Naive thymus-derived CD4-positive, alpha-beta T cell (primary cell): ENCODE measurements at regions not wholly inside any gene's neighbourhood (a gene's known extent, or its start where the extent isn't known, plus 50 kb on each side); places are given as distances from the start of the nearest gene placed in this dataset.

ENCODE experiments used
- ATAC-seq: fragments of 150-1000 bp; cut with Tn5 transposase; 2 replicates; pipeline ENCODE4 v1.10.0; 2021; ENCODE audit warnings: mild to moderate bottlenecking, moderate library complexity
- CTCF ChIA-PET: fragments of 350-600 bp; sonication (Branson Sonifier 250); formaldehyde crosslinking; loops from one replicate; lab custom pipeline; 2021; ENCODE audit warnings: antibody characterized with exemption; lab: Charles Lee
- POLR2A ChIA-PET: fragments of 350-600 bp; sonication (Branson Sonifier 250); formaldehyde crosslinking; loops from one replicate; lab custom pipeline; 2021; ENCODE audit warnings: antibody characterized with exemption, inconsistent platforms; lab: Charles Lee
- DNase-seq, 9 donors: peaks; one replicate each; pipeline versions ENCODE4 v3.0.0 to v3.0.0-alpha.2; 2020 to 2022; ENCODE audit warnings: mixed read lengths in 1 of 9
- H3K27ac ChIP-seq: one replicate; pipeline ENCODE4 v1.7.0; 2013; ENCODE audit warnings: mild to moderate bottlenecking, low read depth, low read length, moderate library complexity
- H3K27me3 ChIP-seq, 2 donors: one replicate each; pipeline ENCODE4 v1.7.0; 2013; ENCODE audit warnings: low read length in 2 of 2, mild to moderate bottlenecking in 2 of 2, moderate library complexity in 2 of 2; ENCODE audit not compliant: control insufficient read depth in 2 of 2, insufficient read depth in 2 of 2
- H3K36me3 ChIP-seq, 3 experiments: 1 replicate in 2 of 3; 2 replicates in 1 of 3; pipeline ENCODE4 v1.7.0; 2013; ENCODE audit warnings: low read length in 3 of 3, mild to moderate bottlenecking in 3 of 3, moderate library complexity in 1 of 3; ENCODE audit not compliant: insufficient read depth in 3 of 3, control insufficient read depth in 2 of 3
- H3K4me1 ChIP-seq, 2 donors: one replicate each; pipeline ENCODE4 v1.7.0; 2013; ENCODE audit warnings: low read length in 2 of 2, mild to moderate bottlenecking in 2 of 2, moderate library complexity in 1 of 2; ENCODE audit not compliant: control insufficient read depth in 2 of 2, insufficient read depth in 2 of 2
- H3K4me3 ChIP-seq: 2 replicates; pipeline ENCODE4 v1.7.0; 2013; ENCODE audit warnings: mild to moderate bottlenecking, low read length
- H3K9me3 ChIP-seq, 3 experiments: 1 replicate in 2 of 3; 2 replicates in 1 of 3; pipeline ENCODE4 v1.7.0; 2013; ENCODE audit warnings: low read length in 3 of 3; ENCODE audit not compliant: control insufficient read depth in 2 of 3
- H3K27ac Mint-ChIP-seq, 9 donors: one replicate each; pipeline ENCODE4 v1.8.0; 2020 to 2022; ENCODE audit warnings: mixed read lengths in 9 of 9, mild to moderate bottlenecking in 8 of 9, moderate library complexity in 5 of 9, inconsistent platforms in 2 of 9
- H3K27me3 Mint-ChIP-seq, 5 donors: one replicate each; pipeline ENCODE4 v1.8.0; 2021 to 2022; ENCODE audit warnings: mixed read lengths in 5 of 5, mild to moderate bottlenecking in 1 of 5
- H3K36me3 Mint-ChIP-seq, 5 donors: one replicate each; pipeline ENCODE4 v1.8.0; 2020 to 2022; ENCODE audit warnings: mixed read lengths in 5 of 5, mild to moderate bottlenecking in 3 of 5, inconsistent platforms in 1 of 5
- H3K4me1 Mint-ChIP-seq, 7 donors: one replicate each; pipeline ENCODE4 v1.8.0; 2020 to 2022; ENCODE audit warnings: mixed read lengths in 7 of 7, mild to moderate bottlenecking in 3 of 7, inconsistent platforms in 1 of 7
- H3K4me3 Mint-ChIP-seq, 10 donors: one replicate each; pipeline ENCODE4 v1.8.0; 2020 to 2022; ENCODE audit warnings: mild to moderate bottlenecking in 10 of 10, mixed read lengths in 10 of 10, moderate library complexity in 6 of 10, inconsistent platforms in 2 of 10
- H3K9me3 Mint-ChIP-seq, 11 donors: one replicate each; pipeline ENCODE4 v1.8.0; 2020 to 2022; ENCODE audit warnings: mixed read lengths in 11 of 11, mild to moderate bottlenecking in 4 of 11, inconsistent platforms in 1 of 11, moderate library complexity in 1 of 11
- intact Hi-C, 2 donors: fragments of 100-400 bp; cut with micrococcal nuclease; formaldehyde crosslinking; loops; one replicate each; pipeline ENCODE4 v1.15.1; 2023

GRCh38 chr16:7763111-7763510, 430.5 kb downstream of the RBFOX1 start:
- Histone ChIP-seq H3K27me3 (no peaks in the 10 kb centered on the region), H3K27ac (no peak overlapping the region), H3K9me3 (no peaks in the 10 kb centered on the region), H3K36me3 (no peaks in the 10 kb centered on the region), H3K4me3 (no peak overlapping the region), H3K4me1 (no peaks in the 10 kb centered on the region)
- intact Hi-C loops, result no loop called here
- Mint-ChIP-seq H3K27me3 (no peaks in the 10 kb centered on the region), H3K9me3 (peaks cover 2 to 19% (median 9%) of the 10 kb centered on the region in 11 donors), H3K4me1 (no peaks in the 10 kb centered on the region), H3K27ac (no peak overlapping the region), H3K4me3 (no peak overlapping the region), H3K36me3 (no peaks in the 10 kb centered on the region)
- CTCF ChIA-PET, result no interaction called here
- no peak for DNase-seq
- ATAC-seq, result no peak
- POLR2A ChIA-PET, result no interaction called here
